IgD-negative memory B cell (primary cell): ENCODE measurements at regions not wholly inside any gene's neighbourhood (a gene's known extent, or its start where the extent isn't known, plus 50 kb on each side); places are given as distances from the start of the nearest gene placed in this dataset.
"Not testable (repeated sequence)": the region's sequence is repeated elsewhere in the genome, so short reads cannot be mapped to it uniquely, and the experiment has no call there.

Experiments
- H3K27ac Mint-ChIP-seq, 3 donors: one replicate each; pipeline ENCODE4 v1.8.0; 2020 to 2022; ENCODE audit warnings: mild to moderate bottlenecking in 3 of 3, mixed read lengths in 3 of 3, moderate library complexity in 1 of 3
- H3K27me3 Mint-ChIP-seq: one replicate; pipeline ENCODE4 v1.8.0; 2021; ENCODE audit warnings: mixed read lengths
- H3K36me3 Mint-ChIP-seq: one replicate; pipeline ENCODE4 v1.8.0; 2020; ENCODE audit warnings: mild to moderate bottlenecking, mixed read lengths
- H3K4me1 Mint-ChIP-seq, 3 donors: one replicate each; pipeline ENCODE4 v1.8.0; 2020 to 2022; ENCODE audit warnings: mixed read lengths in 3 of 3, mild to moderate bottlenecking in 1 of 3
- H3K4me3 Mint-ChIP-seq, 4 donors: one replicate each; pipeline ENCODE4 v1.8.0; 2020 to 2022; ENCODE audit warnings: mild to moderate bottlenecking in 4 of 4, mixed read lengths in 4 of 4, moderate library complexity in 3 of 4
- H3K9me3 Mint-ChIP-seq, 3 donors: one replicate each; pipeline ENCODE4 v1.8.0; 2020 to 2021; ENCODE audit warnings: mixed read lengths in 3 of 3, mild to moderate bottlenecking in 1 of 3

DNA sequence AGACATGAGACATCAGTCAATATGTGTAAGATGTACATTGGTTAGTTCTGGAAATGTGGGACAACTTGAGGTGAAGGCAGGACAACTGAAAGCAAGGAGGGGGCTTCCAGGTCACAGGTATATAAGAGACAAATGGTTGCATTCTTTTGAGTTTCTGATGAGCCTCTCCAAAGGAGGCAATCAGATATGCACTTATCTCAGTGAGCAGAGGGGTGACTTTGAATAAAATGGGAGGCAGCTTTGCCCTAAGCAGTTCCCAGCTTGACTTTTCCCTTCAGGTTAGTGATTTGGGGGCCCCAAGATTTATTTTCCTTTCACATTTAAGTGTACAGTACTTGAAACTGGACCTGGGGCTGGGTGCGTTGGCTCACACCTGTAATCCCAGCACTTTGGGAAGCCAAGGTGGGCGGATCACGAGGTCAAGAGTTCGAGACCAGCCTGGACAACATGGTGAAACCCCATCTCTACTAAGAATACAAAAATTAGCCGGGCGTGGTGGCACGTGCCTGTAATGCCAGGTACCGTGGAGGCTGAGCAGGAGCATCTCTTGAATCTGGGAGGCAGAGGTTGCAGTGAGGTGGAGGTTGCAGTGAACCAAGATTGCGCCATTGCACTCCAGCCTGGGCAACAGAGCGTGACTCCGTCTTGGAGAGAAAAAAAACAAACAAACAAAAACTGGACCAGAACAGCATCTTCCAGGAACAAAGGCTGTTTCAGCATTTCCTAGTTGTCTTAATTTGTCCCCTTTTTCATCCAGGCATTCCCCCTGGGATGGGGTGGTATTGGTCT lies 130.9 kb upstream of the ZNF746 start:
- not testable (repeated sequence) for H3K36me3 Mint-ChIP-seq, H3K4me1 Mint-ChIP-seq, H3K27me3 Mint-ChIP-seq, H3K4me3 Mint-ChIP-seq, H3K9me3 Mint-ChIP-seq
- peak overlapping the region in 1 of 3 donors; percentile 25 for H3K27ac Mint-ChIP-seq

DNA sequence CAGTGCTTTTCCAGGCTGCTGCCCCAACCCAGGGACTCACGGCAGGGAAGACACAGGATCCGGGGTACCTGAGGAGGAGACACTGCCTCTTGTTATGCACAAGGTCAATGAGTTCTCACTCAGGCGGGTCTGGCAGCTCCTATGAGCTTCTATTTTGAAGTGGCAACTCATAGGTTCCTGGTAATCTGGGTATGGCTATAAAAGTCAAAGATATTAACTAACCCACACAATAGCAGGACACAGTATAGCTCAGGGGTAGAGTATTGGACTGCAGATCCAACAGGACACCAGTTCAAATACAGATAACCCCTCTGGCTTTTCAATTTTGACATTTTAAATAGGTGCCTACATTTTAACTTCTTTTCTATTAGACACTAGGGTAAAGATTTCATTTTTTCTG lies 130.3 kb upstream of the ZNF746 start:
- H3K9me3 Mint-ChIP-seq, result no peaks in the 10 kb centered on the region
- peaks cover 10 to 12% (median 10%) of the 10 kb centered on the region in 3 donors for H3K4me1 Mint-ChIP-seq
- peak overlapping the region in 1 of 4 donors; percentile 70 for H3K4me3 Mint-ChIP-seq
- H3K36me3 Mint-ChIP-seq, result no peaks in the 10 kb centered on the region
- no peaks in the 10 kb centered on the region for H3K27me3 Mint-ChIP-seq
- no peak overlapping the region for H3K27ac Mint-ChIP-seq

GRCh38 chr7:149626972-149627371 lies 129.4 kb upstream of the ZNF746 start:
- Mint-ChIP-seq H3K4me3 (peak overlapping the region in 1 of 4 donors; percentile 86), H3K27ac (no peak overlapping the region), H3K9me3 (no peaks in the 10 kb centered on the region), H3K4me1 (peaks cover 18 to 21% (median 18%) of the 10 kb centered on the region in 3 donors), H3K27me3 (no peaks in the 10 kb centered on the region), H3K36me3 (peaks cover 1% of the 10 kb centered on the region)

DNA sequence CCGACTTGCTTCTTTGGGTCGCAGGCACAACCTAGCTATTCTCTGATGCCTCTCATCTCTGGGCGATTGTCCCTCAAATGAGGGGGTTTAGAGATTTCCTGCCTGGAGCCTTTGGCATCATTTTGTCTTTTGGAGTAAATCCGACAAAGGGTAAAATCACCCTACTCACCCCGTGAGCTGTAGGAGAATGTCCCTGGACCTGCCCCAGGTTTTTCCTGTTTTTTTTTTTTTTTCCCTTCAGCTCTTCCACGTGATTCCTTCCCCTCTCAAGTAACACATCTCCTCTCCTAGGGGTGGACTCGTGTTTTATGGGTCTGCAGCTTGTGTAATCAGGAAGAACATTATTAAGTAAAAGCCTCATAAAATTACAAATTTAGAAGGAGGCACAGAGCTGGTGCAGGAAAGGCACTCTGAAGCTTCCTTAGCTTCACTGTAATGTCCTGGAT lies 128.4 kb upstream of the ZNF746 start:
- H3K27me3 Mint-ChIP-seq, result no peaks in the 10 kb centered on the region
- H3K4me1 Mint-ChIP-seq, result peaks cover 24 to 27% (median 24%) of the 10 kb centered on the region in 3 donors
- no peaks in the 10 kb centered on the region for H3K9me3 Mint-ChIP-seq
- H3K27ac Mint-ChIP-seq, result peak overlapping the region in 1 of 3 donors; percentile 70
- peak overlapping the region in 3 of 4 donors; percentile 28 to 91 (median 86) for H3K4me3 Mint-ChIP-seq
- H3K36me3 Mint-ChIP-seq, result peaks cover 3% of the 10 kb centered on the region

DNA sequence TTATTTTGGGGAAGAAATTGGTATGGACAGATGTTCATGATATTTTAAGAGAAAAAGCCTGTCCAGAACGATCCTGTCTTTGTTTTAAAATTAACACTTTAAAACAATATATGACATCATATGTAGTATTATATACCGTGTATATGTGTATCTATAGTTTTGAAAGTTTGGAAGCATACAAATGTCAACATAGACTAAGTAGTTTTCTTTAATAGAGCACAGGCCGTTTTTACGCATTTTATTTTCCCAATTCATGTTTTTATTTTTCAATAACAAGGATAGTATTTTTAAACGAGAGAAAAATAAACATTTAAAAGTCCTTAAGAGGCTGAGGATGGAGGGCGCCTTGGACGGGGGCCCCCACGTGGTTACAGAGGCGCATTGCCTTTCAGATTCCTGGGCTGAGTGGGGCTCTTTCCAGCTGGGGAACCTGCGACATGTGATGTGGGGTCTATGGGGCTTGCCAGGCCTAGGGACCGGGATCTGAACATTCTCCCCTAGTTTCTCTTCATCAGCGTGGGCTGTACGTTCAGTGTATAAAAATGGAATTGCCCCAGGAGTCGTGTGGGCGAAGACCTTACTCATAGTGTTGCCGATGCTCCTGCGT lies 127.8 kb upstream of the ZNF746 start:
- peak overlapping the region; percentile 39 to 70 (median 60) for H3K27ac Mint-ChIP-seq
- no peaks in the 10 kb centered on the region for H3K27me3 Mint-ChIP-seq
- H3K9me3 Mint-ChIP-seq, result no peaks in the 10 kb centered on the region
- H3K4me1 Mint-ChIP-seq, result peaks cover 26 to 30% (median 27%) of the 10 kb centered on the region in 3 donors
- peak overlapping the region; percentile 86 to 98 (median 88) for H3K4me3 Mint-ChIP-seq
- H3K36me3 Mint-ChIP-seq, result peaks cover 4% of the 10 kb centered on the region

- Mint-ChIP-seq H3K27me3 (no peaks in the 10 kb centered on the region), H3K36me3 (peaks cover 4% of the 10 kb centered on the region), H3K9me3 (no peaks in the 10 kb centered on the region), H3K27ac (peak overlapping the region; percentile 60 to 86 (median 70)), H3K4me3 (peak overlapping the region; percentile 86 to 98 (median 93)), H3K4me1 (peaks cover 26 to 30% (median 27%) of the 10 kb centered on the region in 3 donors)
Observed at GRCh38 chr7:149624419-149625339, 127.1 kb upstream of the ZNF746 start.

- peaks cover 27 to 30% (median 27%) of the 10 kb centered on the region in 3 donors for H3K4me1 Mint-ChIP-seq
- peaks cover 4% of the 10 kb centered on the region for H3K36me3 Mint-ChIP-seq
- peak overlapping the region; percentile 86 to 98 (median 94) for H3K4me3 Mint-ChIP-seq
- H3K9me3 Mint-ChIP-seq, result no peaks in the 10 kb centered on the region
- H3K27me3 Mint-ChIP-seq, result no peaks in the 10 kb centered on the region
- H3K27ac Mint-ChIP-seq, result peak overlapping the region in 2 of 3 donors; percentile 79 to 81
Observed at GRCh38 chr7:149624006-149624405, 126.4 kb upstream of the ZNF746 start.

DNA sequence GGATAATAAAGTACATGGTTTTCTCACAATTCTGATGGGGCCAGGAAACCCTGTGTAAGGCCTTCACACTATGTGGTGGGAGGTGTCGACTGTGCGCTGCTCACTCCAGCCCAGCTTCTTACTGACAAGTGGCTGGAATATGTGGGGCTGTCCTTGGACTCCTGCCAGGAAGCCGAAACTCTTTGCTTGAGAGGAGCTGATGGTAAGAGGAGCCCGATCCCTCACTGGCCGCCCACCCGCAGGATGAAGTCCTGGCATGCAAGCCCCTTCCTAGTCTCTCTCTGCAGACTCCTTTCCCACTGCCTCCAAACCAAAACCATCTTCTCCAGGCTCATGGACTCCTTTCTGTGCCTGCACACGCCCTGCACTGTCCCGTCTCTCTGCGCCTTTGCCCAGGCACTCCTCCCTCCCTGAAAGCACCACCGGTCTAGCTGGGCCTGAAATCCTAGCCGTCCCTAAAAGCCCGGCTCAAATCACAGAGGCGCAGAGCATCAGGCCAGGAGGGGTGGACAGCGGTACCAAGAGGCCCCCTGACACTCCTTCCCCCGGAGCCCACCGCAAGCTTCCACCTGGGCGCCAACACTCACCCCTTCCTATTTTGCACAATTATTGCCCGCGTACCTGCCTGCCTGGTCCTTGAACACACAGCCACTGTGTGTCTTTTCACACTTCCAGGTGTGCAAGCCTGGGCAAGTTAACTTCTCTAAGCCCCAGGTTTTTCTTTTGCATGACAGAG lies 125.8 kb upstream of the ZNF746 start:
- Mint-ChIP-seq H3K4me3 (peak overlapping the region; percentile 86 to 98 (median 94)), H3K27ac (peak overlapping the region; percentile 46 to 81 (median 79)), H3K4me1 (peaks cover 27 to 30% (median 27%) of the 10 kb centered on the region in 3 donors)
- H3K36me3 Mint-ChIP-seq, H3K27me3 Mint-ChIP-seq, H3K9me3 Mint-ChIP-seq: not testable (repeated sequence)

DNA sequence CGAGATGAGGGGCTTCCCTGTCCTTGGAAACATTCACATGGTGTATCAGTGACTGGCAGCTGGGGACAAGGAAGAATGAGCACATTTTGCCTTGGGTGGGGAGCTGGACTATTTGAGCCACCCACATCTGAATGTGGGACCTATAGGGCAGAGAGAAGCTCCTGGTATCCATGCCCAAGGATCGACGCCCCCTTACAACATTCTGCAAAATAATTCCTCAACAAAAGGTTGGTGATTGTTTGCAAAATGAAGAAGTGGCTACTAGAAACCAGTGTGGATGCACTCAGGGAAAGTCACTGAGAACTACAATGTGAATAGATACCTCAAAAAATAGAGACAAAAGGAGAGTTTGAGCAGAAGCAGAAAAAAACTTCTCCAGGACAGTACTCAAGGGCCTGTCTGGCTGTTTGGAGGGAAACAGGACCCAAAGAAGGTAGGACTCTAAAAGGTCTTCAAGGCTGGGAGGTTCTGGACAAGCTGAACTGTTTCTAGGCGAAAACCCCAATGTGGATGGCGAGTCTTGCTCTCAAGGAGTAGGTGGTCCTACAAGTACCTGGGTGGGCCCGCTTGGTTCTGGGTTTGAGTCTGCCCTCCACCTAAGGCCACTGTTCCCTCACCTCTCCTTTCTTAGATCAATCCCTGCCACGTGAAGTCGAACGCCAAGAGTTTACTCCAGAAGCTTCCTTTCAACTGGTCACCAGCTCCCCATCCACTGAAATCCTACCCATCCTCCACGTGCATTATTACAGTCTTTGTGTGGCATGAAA lies 125.0 kb upstream of the ZNF746 start:
- H3K27ac Mint-ChIP-seq, result peak overlapping the region in 2 of 3 donors; percentile 81 to 84
- peaks cover 4% of the 10 kb centered on the region for H3K36me3 Mint-ChIP-seq
- H3K27me3 Mint-ChIP-seq, result no peaks in the 10 kb centered on the region
- peak overlapping the region; percentile 55 to 97 (median 88) for H3K4me3 Mint-ChIP-seq
- H3K9me3 Mint-ChIP-seq, result no peaks in the 10 kb centered on the region
- H3K4me1 Mint-ChIP-seq, result peaks cover 27 to 30% (median 27%) of the 10 kb centered on the region in 3 donors

DNA sequence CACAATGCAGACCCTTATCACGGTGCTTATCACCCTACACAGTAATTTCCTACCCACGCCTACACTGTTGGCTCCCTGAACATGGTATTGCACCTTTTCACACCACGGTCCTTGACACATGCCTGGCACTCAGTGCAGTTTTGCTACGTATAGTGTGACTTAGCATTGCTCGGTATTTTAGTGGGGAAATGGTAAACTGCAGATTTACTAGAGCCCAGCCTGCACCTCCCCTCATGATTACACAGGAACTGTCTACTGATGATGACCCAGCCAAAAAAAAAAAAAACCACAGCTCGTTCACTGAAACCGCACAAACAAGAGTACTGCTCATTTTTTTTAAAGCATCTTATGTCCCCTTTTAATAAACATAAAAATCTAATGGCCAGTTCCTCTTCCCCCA lies 124.2 kb upstream of the ZNF746 start:
- peaks cover 27 to 30% (median 27%) of the 10 kb centered on the region in 3 donors for H3K4me1 Mint-ChIP-seq
- no peaks in the 10 kb centered on the region for H3K9me3 Mint-ChIP-seq
- H3K36me3 Mint-ChIP-seq, result peaks cover 8% of the 10 kb centered on the region
- no peaks in the 10 kb centered on the region for H3K27me3 Mint-ChIP-seq
- H3K4me3 Mint-ChIP-seq, result peak overlapping the region; percentile 5 to 89 (median 51)
- peak overlapping the region; percentile 67 to 84 (median 81) for H3K27ac Mint-ChIP-seq

- Mint-ChIP-seq H3K9me3 (no peaks in the 10 kb centered on the region), H3K4me3 (peak overlapping the region in 3 of 4 donors; percentile 21 to 63 (median 35)), H3K27me3 (no peaks in the 10 kb centered on the region), H3K27ac (peak overlapping the region in 2 of 3 donors; percentile 9 to 31), H3K4me1 (peaks cover 27 to 32% (median 32%) of the 10 kb centered on the region in 3 donors), H3K36me3 (peaks cover 12% of the 10 kb centered on the region)
Observed at GRCh38 chr7:149620961-149621360, 123.4 kb upstream of the ZNF746 start.

DNA sequence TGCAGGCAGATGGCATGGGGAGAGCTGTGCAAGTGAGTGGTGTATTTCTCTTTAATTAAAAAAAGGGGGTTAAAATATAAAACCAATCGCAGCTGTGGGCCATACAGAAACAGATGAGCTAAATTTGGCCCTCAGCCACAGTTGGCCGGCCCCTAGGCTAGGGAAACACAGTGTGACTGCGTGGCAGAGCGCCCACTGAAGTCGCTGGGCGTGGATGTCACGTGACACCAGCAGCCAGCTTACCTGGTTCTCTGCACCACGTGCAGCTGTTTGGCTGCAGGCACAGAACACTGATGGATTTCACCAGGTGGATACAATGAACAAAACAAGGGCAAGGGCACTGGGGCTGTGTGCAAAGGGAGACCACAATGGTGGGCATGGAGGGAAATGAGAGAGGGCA lies 119.3 kb upstream of the ZNF746 start:
- H3K4me1 Mint-ChIP-seq, result peaks cover 9 to 16% (median 10%) of the 10 kb centered on the region in 3 donors
- H3K9me3 Mint-ChIP-seq, result no peaks in the 10 kb centered on the region
- H3K27me3 Mint-ChIP-seq, result no peaks in the 10 kb centered on the region
- peak overlapping the region; percentile 34 to 81 (median 67) for H3K27ac Mint-ChIP-seq
- no peak overlapping the region for H3K4me3 Mint-ChIP-seq
- peaks cover 16% of the 10 kb centered on the region for H3K36me3 Mint-ChIP-seq

DNA sequence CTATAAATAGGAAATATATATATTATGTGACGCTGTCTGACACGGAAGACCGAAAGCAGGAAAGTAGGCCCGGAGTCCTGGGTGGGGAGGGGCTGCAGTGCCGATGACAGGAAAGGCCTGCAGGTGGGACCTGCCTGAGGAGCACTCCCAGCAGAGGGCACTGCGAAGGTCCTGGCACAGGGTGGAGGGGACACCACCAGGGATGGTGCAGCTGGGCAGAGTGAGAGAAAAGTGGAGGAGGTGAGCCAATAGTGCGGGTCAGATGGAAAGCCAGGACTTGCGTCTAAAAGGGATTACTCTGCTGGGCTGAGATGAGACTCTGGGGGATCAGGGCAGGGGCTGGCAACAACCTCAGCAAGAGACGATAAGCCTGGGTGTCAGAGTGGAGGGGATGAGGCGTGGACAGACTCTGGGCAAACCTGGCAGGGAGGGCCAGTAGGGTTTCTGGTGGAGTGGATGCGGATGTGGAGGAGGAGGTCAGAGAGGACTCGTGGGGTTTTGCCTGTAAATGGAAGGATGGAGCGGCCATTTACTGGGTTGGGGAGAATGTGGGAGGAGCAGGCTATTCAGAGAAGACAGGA lies 118.2 kb upstream of the ZNF746 start:
- peak overlapping the region in 1 of 4 donors; percentile 26 for H3K4me3 Mint-ChIP-seq
- no peak overlapping the region for H3K27ac Mint-ChIP-seq
- H3K27me3 Mint-ChIP-seq, result no peaks in the 10 kb centered on the region
- peaks cover 14% of the 10 kb centered on the region for H3K36me3 Mint-ChIP-seq
- H3K9me3 Mint-ChIP-seq, result no peaks in the 10 kb centered on the region
- peaks cover 1 to 9% (median 3%) of the 10 kb centered on the region in 3 donors for H3K4me1 Mint-ChIP-seq
